WTC11 (cell line): ENCODE measurements at regions not wholly inside any gene's neighbourhood (a gene's known extent, or its start where the extent isn't known, plus 50 kb on each side); places are given as distances from the start of the nearest gene placed in this dataset.
"Not testable (repeated sequence)": the region's sequence is repeated elsewhere in the genome, so short reads cannot be mapped to it uniquely, and the experiment has no call there.

ENCODE experiments used
- ESRRA ChIP-seq: sonication (generic); formaldehyde crosslinking; IDR thresholded peaks from 2 replicates; pipeline ENCODE4 v1.8.1; 2022; ENCODE audit warnings: mild to moderate bottlenecking, missing genetic modification reagents, borderline replicate concordance
- FOXP1 ChIP-seq: sonication (generic); formaldehyde crosslinking; IDR thresholded peaks from 2 replicates; pipeline ENCODE4 v1.8.0; 2022; ENCODE audit warnings: missing genetic modification reagents, mild to moderate bottlenecking, moderate library complexity, borderline replicate concordance
- JUN ChIP-seq: sonication (generic); formaldehyde crosslinking; IDR thresholded peaks from 2 replicates; pipeline ENCODE4 v1.8.0; 2023; ENCODE audit warnings: mild to moderate bottlenecking, missing genetic modification reagents
- NR1H2 ChIP-seq: sonication (generic); formaldehyde crosslinking; IDR thresholded peaks from 2 replicates; pipeline ENCODE4 v1.9.0; 2021; ENCODE audit warnings: mild to moderate bottlenecking, moderate library complexity, missing genetic modification reagents
- RORB ChIP-seq: fragments of 250-450 bp; sonication (Bioruptor Pico); IDR thresholded peaks from 2 replicates; pipeline ENCODE4 v1.9.0; 2021; ENCODE audit warnings: mild to moderate bottlenecking
- SMAD3 ChIP-seq: sonication (generic); formaldehyde crosslinking; IDR thresholded peaks from 2 replicates; pipeline ENCODE4 v1.8.0; 2022; ENCODE audit warnings: missing genetic modification reagents, mild to moderate bottlenecking, borderline replicate concordance
- SP1 ChIP-seq: sonication (generic); formaldehyde crosslinking; conservative IDR thresholded peaks from 2 replicates; pipeline ENCODE4 v1.8.1; 2022; ENCODE audit warnings: missing genetic modification reagents
- TEAD4 ChIP-seq: sonication (generic); formaldehyde crosslinking; IDR thresholded peaks from 2 replicates; pipeline ENCODE4 v1.8.0; 2022; ENCODE audit warnings: mild to moderate bottlenecking, missing genetic modification reagents
- USF2 ChIP-seq: sonication (generic); formaldehyde crosslinking; IDR thresholded peaks from 2 replicates; pipeline ENCODE4 v1.8.1; 2023; ENCODE audit warnings: mild to moderate bottlenecking, missing genetic modification reagents, moderate library complexity
- ZNF263 ChIP-seq: sonication (generic); formaldehyde crosslinking; IDR thresholded peaks from 2 replicates; pipeline ENCODE4 v1.8.1; 2022; ENCODE audit warnings: low read depth, mild to moderate bottlenecking, moderate library complexity, missing genetic modification reagents
- TF ChIP-seq, protein P1 (sequence below): fragments of 200-600 bp; IDR thresholded peaks from 2 replicates; pipeline ENCODE4 v1.8.0; 2022; ENCODE audit warnings: antibody characterized with exemption
- TF ChIP-seq, protein P2 (sequence below): sonication (generic); formaldehyde crosslinking; IDR thresholded peaks from 2 replicates; pipeline ENCODE4 v1.8.1; 2023; ENCODE audit warnings: mild to moderate bottlenecking, missing genetic modification reagents, moderate library complexity
- TF ChIP-seq, protein P3 (sequence below): sonication (generic); formaldehyde crosslinking; IDR thresholded peaks from 2 replicates; pipeline ENCODE4 v1.8.0; 2022; ENCODE audit warnings: missing genetic modification reagents
- TF ChIP-seq, protein P4 (sequence below): sonication (generic); formaldehyde crosslinking; conservative IDR thresholded peaks from 2 replicates; pipeline ENCODE4 v1.8.1; 2022; ENCODE audit warnings: mild to moderate bottlenecking, missing genetic modification reagents

- TF ChIP-seq, protein P1, sequence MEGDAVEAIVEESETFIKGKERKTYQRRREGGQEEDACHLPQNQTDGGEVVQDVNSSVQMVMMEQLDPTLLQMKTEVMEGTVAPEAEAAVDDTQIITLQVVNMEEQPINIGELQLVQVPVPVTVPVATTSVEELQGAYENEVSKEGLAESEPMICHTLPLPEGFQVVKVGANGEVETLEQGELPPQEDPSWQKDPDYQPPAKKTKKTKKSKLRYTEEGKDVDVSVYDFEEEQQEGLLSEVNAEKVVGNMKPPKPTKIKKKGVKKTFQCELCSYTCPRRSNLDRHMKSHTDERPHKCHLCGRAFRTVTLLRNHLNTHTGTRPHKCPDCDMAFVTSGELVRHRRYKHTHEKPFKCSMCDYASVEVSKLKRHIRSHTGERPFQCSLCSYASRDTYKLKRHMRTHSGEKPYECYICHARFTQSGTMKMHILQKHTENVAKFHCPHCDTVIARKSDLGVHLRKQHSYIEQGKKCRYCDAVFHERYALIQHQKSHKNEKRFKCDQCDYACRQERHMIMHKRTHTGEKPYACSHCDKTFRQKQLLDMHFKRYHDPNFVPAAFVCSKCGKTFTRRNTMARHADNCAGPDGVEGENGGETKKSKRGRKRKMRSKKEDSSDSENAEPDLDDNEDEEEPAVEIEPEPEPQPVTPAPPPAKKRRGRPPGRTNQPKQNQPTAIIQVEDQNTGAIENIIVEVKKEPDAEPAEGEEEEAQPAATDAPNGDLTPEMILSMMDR = not testable (repeated sequence)
- TF ChIP-seq USF2; FOXP1 (CRISPR knock-in tag); SP1 (CRISPR knock-in tag); TEAD4; ESRRA; SMAD3 (CRISPR knock-in tag); JUN (CRISPR knock-in tag); ZNF263; NR1H2; RORB (CRISPR knock-in tag): not testable (repeated sequence)
- TF ChIP-seq, protein P2, sequence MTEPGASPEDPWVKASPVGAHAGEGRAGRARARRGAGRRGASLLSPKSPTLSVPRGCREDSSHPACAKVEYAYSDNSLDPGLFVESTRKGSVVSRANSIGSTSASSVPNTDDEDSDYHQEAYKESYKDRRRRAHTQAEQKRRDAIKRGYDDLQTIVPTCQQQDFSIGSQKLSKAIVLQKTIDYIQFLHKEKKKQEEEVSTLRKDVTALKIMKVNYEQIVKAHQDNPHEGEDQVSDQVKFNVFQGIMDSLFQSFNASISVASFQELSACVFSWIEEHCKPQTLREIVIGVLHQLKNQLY = not testable (repeated sequence)
- TF ChIP-seq, protein P3, sequence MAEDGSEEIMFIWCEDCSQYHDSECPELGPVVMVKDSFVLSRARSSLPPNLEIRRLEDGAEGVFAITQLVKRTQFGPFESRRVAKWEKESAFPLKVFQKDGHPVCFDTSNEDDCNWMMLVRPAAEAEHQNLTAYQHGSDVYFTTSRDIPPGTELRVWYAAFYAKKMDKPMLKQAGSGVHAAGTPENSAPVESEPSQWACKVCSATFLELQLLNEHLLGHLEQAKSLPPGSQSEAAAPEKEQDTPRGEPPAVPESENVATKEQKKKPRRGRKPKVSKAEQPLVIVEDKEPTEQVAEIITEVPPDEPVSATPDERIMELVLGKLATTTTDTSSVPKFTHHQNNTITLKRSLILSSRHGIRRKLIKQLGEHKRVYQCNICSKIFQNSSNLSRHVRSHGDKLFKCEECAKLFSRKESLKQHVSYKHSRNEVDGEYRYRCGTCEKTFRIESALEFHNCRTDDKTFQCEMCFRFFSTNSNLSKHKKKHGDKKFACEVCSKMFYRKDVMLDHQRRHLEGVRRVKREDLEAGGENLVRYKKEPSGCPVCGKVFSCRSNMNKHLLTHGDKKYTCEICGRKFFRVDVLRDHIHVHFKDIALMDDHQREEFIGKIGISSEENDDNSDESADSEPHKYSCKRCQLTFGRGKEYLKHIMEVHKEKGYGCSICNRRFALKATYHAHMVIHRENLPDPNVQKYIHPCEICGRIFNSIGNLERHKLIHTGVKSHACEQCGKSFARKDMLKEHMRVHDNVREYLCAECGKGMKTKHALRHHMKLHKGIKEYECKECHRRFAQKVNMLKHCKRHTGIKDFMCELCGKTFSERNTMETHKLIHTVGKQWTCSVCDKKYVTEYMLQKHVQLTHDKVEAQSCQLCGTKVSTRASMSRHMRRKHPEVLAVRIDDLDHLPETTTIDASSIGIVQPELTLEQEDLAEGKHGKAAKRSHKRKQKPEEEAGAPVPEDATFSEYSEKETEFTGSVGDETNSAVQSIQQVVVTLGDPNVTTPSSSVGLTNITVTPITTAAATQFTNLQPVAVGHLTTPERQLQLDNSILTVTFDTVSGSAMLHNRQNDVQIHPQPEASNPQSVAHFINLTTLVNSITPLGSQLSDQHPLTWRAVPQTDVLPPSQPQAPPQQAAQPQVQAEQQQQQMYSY (CRISPR knock-in tag) = not testable (repeated sequence)
- TF ChIP-seq, protein P4, sequence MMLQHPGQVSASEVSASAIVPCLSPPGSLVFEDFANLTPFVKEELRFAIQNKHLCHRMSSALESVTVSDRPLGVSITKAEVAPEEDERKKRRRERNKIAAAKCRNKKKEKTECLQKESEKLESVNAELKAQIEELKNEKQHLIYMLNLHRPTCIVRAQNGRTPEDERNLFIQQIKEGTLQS (CRISPR knock-in tag) = not testable (repeated sequence)
Measured at GRCh38 chr1:102659876-102660483, 448.3 kb downstream of the COL11A1 start.
